Transverse colon (tissue), 3 donors: ENCODE measurements at regions not wholly inside any gene's neighbourhood (a gene's known extent, or its start where the extent isn't known, plus 50 kb on each side); places are given as distances from the start of the nearest gene placed in this dataset.

Experiments
- EP300 ChIP-seq: sonication (generic); formaldehyde crosslinking; IDR thresholded peaks from one replicate; pipeline ENCODE4 v1.6.1; 2017; ENCODE audit warnings: antibody characterized with exemption, low read depth
- POLR2A ChIP-seq: fragments of 450-650 bp; IDR thresholded peaks from one replicate; pipeline ENCODE4 v1.6.1; 2016; ENCODE audit warnings: antibody characterized with exemption, mild to moderate bottlenecking, moderate library complexity
- TF ChIP-seq, protein P1 (sequence below), 5 experiments: fragments of 200-600 bp in 3 of 5; fragments of 450-650 bp in 2 of 5; sonication (generic) in 3 of 5; IDR thresholded peaks; 1 replicate in 2 of 5; 2 replicates in 3 of 5; pipeline ENCODE4 v1.5.1; 2016 to 2017; ENCODE audit warnings: antibody characterized with exemption in 5 of 5, inconsistent platforms in 3 of 5, mild to moderate bottlenecking in 2 of 5, moderate library complexity in 1 of 5

DNA sequence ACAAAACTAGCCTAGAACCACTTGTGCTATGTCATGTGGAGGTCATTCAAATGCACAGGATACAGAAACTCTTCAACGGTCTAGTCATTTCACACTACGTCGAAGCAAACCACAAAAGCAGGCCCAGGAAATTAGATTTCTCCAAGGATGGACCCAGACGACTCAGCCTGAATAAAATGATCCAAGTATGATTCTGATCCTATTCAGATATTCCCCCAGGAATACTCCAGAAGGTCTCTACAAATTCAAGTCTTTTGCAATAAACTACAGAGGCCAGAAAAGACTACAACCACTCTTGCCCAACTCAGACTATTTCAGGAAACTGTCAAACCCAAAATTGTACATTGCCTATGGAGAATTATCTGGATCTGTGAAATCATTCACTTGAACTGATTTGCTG is 422.5 kb downstream of the METTL4 start:
- TF ChIP-seq POLR2A (no peak), EP300 (no peak)
- TF ChIP-seq, protein P1, sequence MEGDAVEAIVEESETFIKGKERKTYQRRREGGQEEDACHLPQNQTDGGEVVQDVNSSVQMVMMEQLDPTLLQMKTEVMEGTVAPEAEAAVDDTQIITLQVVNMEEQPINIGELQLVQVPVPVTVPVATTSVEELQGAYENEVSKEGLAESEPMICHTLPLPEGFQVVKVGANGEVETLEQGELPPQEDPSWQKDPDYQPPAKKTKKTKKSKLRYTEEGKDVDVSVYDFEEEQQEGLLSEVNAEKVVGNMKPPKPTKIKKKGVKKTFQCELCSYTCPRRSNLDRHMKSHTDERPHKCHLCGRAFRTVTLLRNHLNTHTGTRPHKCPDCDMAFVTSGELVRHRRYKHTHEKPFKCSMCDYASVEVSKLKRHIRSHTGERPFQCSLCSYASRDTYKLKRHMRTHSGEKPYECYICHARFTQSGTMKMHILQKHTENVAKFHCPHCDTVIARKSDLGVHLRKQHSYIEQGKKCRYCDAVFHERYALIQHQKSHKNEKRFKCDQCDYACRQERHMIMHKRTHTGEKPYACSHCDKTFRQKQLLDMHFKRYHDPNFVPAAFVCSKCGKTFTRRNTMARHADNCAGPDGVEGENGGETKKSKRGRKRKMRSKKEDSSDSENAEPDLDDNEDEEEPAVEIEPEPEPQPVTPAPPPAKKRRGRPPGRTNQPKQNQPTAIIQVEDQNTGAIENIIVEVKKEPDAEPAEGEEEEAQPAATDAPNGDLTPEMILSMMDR (IDR thresholded peaks at IDR 0.05) = no peak
